TTC549 (cell line): ENCODE measurements at regions not wholly inside any gene's neighbourhood (a gene's known extent, or its start where the extent isn't known, plus 50 kb on each side); places are given as distances from the start of the nearest gene placed in this dataset.

Experiments used
- FAIRE-seq: peaks from 2 replicates; lab custom pipeline; 2012; peaks lifted over from hg19 to GRCh38; lab: Jason Lieb, UNC

GRCh38 chr12:22993609-22994315 lies 368.8 kb downstream of the ETNK1 start:
- no peak for FAIRE-seq

GRCh38 chr12:22994316-22994675 lies 369.3 kb downstream of the ETNK1 start:
- no peak for FAIRE-seq

GRCh38 chr12:23001487-23001886 lies 376.5 kb downstream of the ETNK1 start:
- no peak for FAIRE-seq

DNA sequence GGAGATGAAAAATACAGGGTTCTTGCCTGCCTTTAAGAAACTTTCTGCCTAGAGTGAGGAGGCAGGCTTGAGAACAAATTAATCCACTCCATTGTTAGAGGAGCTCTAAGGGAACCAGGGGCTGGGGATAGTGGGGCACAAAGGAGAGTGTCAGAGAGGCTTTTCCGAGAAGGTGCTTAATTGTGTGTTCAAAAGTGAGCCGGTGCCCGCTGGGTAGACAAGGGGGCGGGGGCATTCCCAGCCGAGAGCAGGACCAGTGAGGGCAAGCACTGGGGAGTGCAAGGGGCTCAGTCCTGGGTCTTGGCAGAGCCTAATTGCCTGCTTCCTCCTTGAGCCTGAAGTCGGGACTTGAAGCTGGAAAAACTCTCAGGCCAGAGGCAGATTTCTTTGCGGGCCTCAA lies 377.4 kb downstream of the ETNK1 start:
- FAIRE-seq, result no peak

- no peak for FAIRE-seq
Measured at GRCh38 chr12:23004473-23005020, 379.6 kb downstream of the ETNK1 start.

DNA sequence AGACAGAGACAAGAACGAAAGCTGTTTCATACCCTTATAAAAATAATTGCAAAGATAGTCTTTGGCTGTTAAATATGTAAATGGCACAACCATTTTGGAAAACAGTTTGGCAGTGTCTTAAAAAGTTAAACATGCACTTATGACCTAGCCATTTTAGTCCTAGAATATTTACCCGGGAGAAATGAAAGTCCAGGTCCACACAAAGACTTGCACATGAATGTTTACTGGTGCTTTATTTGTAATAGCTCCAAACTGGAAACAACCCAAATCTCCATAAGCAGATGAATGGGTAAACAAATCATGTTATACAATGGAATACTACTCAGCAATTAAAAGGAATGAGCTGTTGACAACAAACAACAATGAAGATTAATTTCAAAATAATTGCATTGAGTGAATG lies 380.4 kb downstream of the ETNK1 start:
- FAIRE-seq, result no peak

- no peak for FAIRE-seq
Measured at GRCh38 chr12:23006413-23006812, 381.4 kb downstream of the ETNK1 start.

GRCh38 chr12:23008623-23009022 lies 383.7 kb downstream of the ETNK1 start:
- no peak for FAIRE-seq

DNA sequence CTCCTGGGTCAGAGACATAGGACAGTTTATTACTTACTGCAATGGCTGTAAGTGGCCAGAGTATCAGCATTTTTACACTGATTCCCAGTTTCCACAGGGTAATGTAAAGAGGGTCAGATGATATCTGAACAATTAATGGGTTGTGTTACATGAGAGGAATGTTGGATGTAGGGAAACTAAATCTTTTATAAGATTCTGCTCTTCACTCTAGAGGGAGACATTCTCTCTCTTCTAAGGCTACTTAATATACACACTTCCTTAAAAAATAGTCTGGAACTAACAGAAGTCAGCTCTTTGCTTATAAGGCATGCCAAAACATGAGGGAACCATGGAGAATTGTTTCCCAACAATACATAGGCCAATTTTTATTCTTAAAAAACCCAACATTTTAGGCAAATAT lies 389.8 kb downstream of the ETNK1 start:
- FAIRE-seq, result no peak

DNA sequence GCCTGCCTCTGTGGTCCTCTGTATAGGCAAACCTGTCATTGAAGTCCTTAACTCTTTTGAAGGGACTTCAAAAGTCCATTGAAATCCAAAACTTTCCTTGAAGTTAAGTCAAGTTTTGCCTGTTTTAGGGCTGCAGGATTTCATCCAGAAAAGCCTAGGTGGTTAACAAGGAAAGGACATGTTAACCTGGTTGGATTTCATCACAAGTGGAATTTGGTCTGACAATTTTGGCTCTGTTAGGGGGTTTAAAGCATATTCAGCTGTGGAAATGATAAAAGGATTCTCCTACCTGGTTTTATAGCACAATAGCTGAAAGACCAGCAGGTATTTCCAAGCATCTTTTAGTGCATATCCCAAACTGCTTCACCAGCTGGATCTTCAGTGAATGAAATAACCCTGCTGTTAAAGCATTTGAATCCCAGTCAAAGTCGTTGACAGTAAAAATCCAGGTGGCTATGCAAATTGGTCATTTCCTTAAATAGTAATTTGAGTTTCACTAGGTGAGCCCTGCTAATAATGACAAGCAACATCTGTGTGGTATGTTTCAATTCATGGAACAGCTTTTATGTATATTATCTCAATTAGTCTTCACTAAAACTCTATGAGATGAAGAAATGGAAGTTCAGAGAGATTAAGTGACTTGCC lies 400.5 kb downstream of the ETNK1 start:
- no peak for FAIRE-seq

DNA sequence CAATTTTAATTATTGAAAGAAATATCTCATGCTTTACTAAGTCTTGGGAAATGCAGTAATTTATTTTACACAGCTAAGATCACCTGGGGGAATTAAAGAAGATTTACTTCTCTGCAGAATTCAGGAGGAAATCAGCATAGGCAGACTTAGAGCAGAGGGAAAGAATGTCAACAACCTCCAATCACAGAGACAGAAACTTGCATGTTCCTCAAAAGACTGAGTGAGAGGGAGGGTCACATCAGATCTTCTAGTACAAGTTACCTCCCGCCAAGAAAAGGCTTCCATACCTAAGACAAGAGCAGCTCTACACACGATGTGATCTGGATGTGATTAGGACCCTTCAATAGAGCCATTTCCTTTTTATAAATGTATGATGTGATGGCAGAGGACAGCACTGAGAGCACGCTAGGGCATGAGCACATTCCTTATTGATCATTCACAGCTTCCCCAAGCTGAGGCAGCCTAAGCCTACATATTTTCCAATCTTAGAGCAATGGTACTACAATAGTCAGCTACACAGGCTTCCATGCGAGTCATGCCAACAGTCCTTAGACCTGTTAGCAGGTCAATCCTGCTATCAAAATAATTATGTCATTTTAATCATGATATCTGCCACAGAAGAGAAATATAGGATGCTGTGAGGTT lies 403.3 kb downstream of the ETNK1 start:
- no peak for FAIRE-seq

DNA sequence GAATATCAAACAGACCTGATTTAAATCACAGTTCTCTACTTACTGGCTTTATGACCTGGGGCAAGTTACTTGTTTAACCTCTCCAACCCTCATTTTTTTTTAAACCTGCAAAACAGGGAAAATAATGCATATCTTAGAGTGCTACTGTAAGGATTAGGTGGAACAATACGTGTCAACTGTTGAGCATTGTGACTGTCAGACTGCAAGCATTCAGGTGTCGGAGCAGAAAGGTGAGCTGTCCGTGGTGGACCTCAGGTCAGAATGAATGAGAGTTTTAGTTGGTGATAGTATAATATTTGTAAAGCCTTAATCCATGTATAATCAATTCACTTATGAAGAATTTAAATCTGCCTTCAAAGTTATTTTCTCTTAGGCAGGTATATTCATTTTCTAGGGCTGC lies 404.2 kb downstream of the ETNK1 start:
- no peak for FAIRE-seq

- FAIRE-seq, result no peak
Measured at GRCh38 chr12:23039834-23040233, 414.9 kb downstream of the ETNK1 start.

- no peak for FAIRE-seq
Measured at GRCh38 chr12:23041774-23042173, 416.8 kb downstream of the ETNK1 start.

DNA sequence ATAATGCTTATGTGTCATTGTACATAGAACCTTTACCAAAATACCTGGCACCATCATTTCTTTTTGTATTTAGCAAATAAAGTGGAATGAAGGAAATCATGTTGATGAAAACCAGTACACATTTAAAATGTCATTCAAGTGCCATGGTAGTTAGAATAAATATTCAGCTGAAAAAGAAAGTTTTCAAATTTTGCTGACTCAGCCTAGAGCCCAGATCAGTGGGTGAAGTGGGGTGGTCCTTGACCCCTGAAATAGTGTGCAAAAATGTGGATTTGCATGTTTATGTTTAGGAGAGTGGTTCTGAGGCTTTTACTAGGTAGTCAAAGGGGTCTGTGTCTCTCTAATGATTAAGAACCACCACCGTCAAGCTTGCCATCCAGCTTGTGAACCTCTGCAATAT lies 418.7 kb downstream of the ETNK1 start:
- no peak for FAIRE-seq

GRCh38 chr12:23049180-23049579 lies 424.2 kb downstream of the ETNK1 start:
- no peak for FAIRE-seq

GRCh38 chr12:23055004-23055403 lies 430.0 kb downstream of the ETNK1 start:
- FAIRE-seq, result no peak

GRCh38 chr12:23057571-23057970 lies 432.6 kb downstream of the ETNK1 start:
- FAIRE-seq, result no peak

DNA sequence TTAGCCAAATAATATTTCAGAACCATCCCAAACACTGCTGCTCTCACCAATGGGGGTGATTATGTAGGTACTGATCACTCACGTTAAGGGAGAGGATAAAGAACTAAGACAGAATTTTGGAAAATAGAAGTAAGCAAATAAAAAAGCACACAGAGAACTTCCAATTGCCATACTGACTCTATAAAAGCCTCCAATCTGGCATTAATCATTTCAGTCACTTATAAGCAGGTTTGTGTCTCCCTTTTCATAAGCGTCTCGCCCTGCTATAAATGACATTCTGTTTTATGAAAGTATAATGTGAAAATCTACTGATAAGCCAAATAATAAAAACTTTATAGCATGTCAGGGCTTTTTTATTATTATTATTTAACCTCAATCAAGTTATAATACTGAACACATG lies 435.2 kb downstream of the ETNK1 start:
- no peak for FAIRE-seq

GRCh38 chr12:23063206-23063605 lies 438.2 kb downstream of the ETNK1 start:
- FAIRE-seq, result no peak

DNA sequence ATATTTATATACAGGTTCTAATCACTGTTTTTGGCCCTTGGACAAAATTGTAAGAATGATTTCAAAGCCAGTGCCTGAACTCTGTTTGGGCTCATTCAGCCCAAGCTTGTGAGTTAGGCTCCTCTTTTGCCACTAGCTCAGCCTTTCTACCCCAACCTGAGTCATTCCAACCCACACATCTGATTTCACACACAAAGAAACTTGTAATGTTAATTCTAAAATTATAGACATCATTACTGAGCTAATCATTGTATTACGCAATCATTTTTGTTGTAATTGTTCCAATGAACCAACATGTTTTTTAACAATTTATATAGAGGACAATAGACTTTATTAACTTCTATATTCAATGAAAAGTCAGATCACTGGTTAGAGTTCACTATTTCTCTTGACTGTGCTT lies 441.1 kb downstream of the ETNK1 start:
- no peak for FAIRE-seq

GRCh38 chr12:23083267-23083666 lies 458.3 kb downstream of the ETNK1 start:
- no peak for FAIRE-seq

DNA sequence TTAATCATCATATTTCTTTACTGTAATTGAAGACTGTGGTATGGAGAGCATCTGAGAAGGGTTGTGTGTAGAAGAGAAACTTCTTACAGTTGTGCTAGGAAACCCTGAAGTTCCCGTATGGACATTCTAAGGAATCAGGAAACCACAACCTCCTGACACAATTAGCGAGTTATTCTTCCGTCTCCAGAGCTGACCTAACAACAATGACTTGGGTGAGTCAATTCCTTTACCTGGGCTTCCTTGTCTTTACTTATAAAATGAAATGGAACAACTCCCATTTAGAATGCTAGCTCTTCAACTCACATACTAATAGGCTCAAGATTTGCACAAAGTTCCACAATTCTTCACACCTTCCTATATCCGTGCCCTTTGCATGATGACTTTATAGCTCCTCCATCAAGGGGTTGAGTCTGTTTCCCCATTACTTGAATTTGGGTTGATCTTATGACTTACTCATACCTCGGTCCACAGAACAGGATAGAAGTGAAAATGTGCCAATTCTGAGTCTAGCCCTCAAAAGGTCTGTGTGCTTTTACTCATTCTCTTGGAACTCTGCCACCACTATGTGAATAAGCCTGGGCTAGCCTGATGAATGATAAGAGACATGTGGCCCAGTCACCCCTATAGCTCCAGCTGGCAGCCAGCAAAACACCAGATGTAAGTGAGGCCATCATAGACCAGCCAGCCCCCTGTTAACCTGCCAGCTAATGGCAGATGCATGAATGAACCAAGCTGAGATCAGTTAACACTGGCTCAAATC lies 459.4 kb downstream of the ETNK1 start:
- FAIRE-seq, result no peak
